HCT116 (cell line): ENCODE measurements at regions not wholly inside any gene's neighbourhood (a gene's known extent, or its start where the extent isn't known, plus 50 kb on each side); places are given as distances from the start of the nearest gene placed in this dataset.

Experiments used
- ATAC-seq: fragments of 200-7000 bp; cut with Tn5 transposase; 2 replicates; pipeline ENCODE4 v1.9.1; 2020; ENCODE audit warnings: mild to moderate bottlenecking, moderate library complexity
- BruUV-seq: library from RNA; stranded (reverse); fragments of 400-500 nt; replicated peaks from 2 replicates; lab custom pipeline; 2021; lab: Mats Ljungman, UMichigan
- CTCF ChIA-PET: fragments of 300-600 bp; sonication (Branson Sonifier 250); formaldehyde crosslinking; loops from one replicate; lab custom pipeline; 2021; ENCODE audit warnings: antibody characterized with exemption; lab: Charles Lee
- POLR2A ChIA-PET: fragments of 300-600, 350-600 bp; sonication (Branson Sonifier 250); formaldehyde crosslinking; loops from one replicate; lab custom pipeline; 2021; ENCODE audit warnings: antibody characterized with exemption; lab: Charles Lee
- RAD21 ChIA-PET, 2 experiments: fragments of 300-600 bp; sonication (Branson Sonifier 250); formaldehyde crosslinking; loops; one replicate each; lab custom pipeline; 2023; ENCODE audit warnings: low total read pairs in 2 of 2; ENCODE audit not compliant: uncharacterized antibody in 2 of 2, unreplicated experiment in 2 of 2, low non-redundant PET in 1 of 2; lab: Charles Lee
- DNase-seq: peaks from one replicate; pipeline ENCODE4 v3.0.0-alpha.2; 2010; ENCODE audit warnings: low read depth, low spot score
- H2AFZ ChIP-seq: fragments of 200-600 bp; shearing (Covaris generic), sonication (generic); 2 replicates; pipeline ENCODE4 v1.6.1; 2017; ENCODE audit warnings: low read depth, mixed run types, mixed read lengths, antibody characterized with exemption, low read length; ENCODE audit not compliant: poor library complexity, severe bottlenecking
- H3K27ac ChIP-seq: 2 replicates; pipeline ENCODE4 v1.5.1; 2012; ENCODE audit warnings: low read depth, low read length
- H3K27me3 ChIP-seq: fragments of 200-600 bp; sonication (generic); 2 replicates; pipeline ENCODE4 v1.6.1; 2016; ENCODE audit warnings: mixed run types, low read length, mixed read lengths; ENCODE audit not compliant: insufficient read depth
- H3K36me3 ChIP-seq, 2 experiments: fragments of 200-500 bp in 1 of 2; fragments of 200-600 bp in 1 of 2; sonication (Bioruptor generic) in 1 of 2; sonication (generic) in 1 of 2; 2 replicates each; pipeline versions ENCODE4 v1.5.1 to v1.6.1; 2014 to 2016; ENCODE audit warnings: low read length in 2 of 2, inconsistent platforms in 1 of 2, mixed read lengths in 1 of 2, mixed run types in 1 of 2; ENCODE audit not compliant: insufficient read depth in 2 of 2, control insufficient read depth in 1 of 2
- H3K4me1 ChIP-seq, 2 experiments: fragments of 200-600 bp in 1 of 2; sonication (generic) in 1 of 2; 2 replicates each; pipeline versions ENCODE4 v1.5.1 to v1.6.1; 2012 to 2017; ENCODE audit warnings: low read length in 2 of 2, inconsistent platforms in 1 of 2, mild to moderate bottlenecking in 1 of 2, mixed read lengths in 1 of 2, mixed run types in 1 of 2, moderate library complexity in 1 of 2; ENCODE audit not compliant: insufficient read depth in 2 of 2, control insufficient read depth in 1 of 2
- H3K4me2 ChIP-seq: fragments of 200-600 bp; sonication (generic); 2 replicates; pipeline ENCODE4 v1.6.1; 2017; ENCODE audit warnings: mixed run types, low read length, mixed read lengths
- H3K4me3 ChIP-seq, 2 experiments: fragments of 200-600 bp in 1 of 2; sonication (generic) in 1 of 2; replicated peaks in 1 of 2; 2 replicates each; pipeline ENCODE4 v1.5.1; 2011 to 2016; ENCODE audit warnings: low read length in 2 of 2, control low read depth in 1 of 2, low read depth in 1 of 2, mild to moderate bottlenecking in 1 of 2, mixed read lengths in 1 of 2, mixed run types in 1 of 2
- H3K79me2 ChIP-seq: fragments of 200-600 bp; sonication (generic); 2 replicates; pipeline ENCODE4 v1.6.1; 2017; ENCODE audit warnings: mild to moderate bottlenecking, mixed run types, low read length, moderate library complexity, mixed read lengths; ENCODE audit not compliant: insufficient read depth
- H3K9ac ChIP-seq: fragments of 200-600 bp; sonication (generic); 2 replicates; pipeline ENCODE4 v1.6.1; 2016; ENCODE audit warnings: low read length, mixed read lengths
- H3K9me2 ChIP-seq: fragments of 200-600 bp; sonication (generic), shearing (Covaris generic); 2 replicates; pipeline ENCODE4 v1.6.1; 2017; ENCODE audit warnings: mixed run types, mild to moderate bottlenecking, moderate library complexity; ENCODE audit not compliant: insufficient read depth
- H3K9me3 ChIP-seq, 2 experiments: fragments of 200-500 bp in 1 of 2; fragments of 200-600 bp in 1 of 2; sonication (Bioruptor generic) in 1 of 2; sonication (generic) in 1 of 2; 2 replicates each; pipeline ENCODE4 v1.6.1; 2014 to 2017; ENCODE audit warnings: low read length in 2 of 2, mixed read lengths in 2 of 2, inconsistent platforms in 1 of 2, low read depth in 1 of 2, mild to moderate bottlenecking in 1 of 2, mixed run types in 1 of 2, moderate library complexity in 1 of 2; ENCODE audit not compliant: control insufficient read depth in 1 of 2, insufficient read depth in 1 of 2
- H4K20me1 ChIP-seq: fragments of 200-600 bp; sonication (generic), shearing (Covaris generic); 2 replicates; pipeline ENCODE4 v1.6.1; 2017; ENCODE audit warnings: mixed run types, mild to moderate bottlenecking, moderate library complexity; ENCODE audit not compliant: insufficient read depth
- ATF3 ChIP-seq: IDR thresholded peaks from 2 replicates; pipeline ENCODE4 v1.6.1; 2012
- CBX3 ChIP-seq: IDR thresholded peaks from 2 replicates; pipeline ENCODE4 v1.6.1; 2012; ENCODE audit warnings: low read depth
- CEBPB ChIP-seq: IDR thresholded peaks from 2 replicates; pipeline ENCODE4 v1.6.1; 2012; ENCODE audit warnings: low read depth
- ELF1 ChIP-seq: IDR thresholded peaks from 2 replicates; pipeline ENCODE4 v1.6.1; 2012; ENCODE audit warnings: low read depth, borderline replicate concordance
- EZH2 ChIP-seq: fragments of 200-600 bp; sonication (generic); IDR thresholded peaks from 2 replicates; pipeline ENCODE4 v1.6.1; 2017; ENCODE audit warnings: antibody characterized with exemption, mixed run types
- FOSL1 ChIP-seq: IDR thresholded peaks from 2 replicates; pipeline ENCODE4 v1.6.1; 2012; ENCODE audit warnings: low read depth
- JUND ChIP-seq: IDR thresholded peaks from 2 replicates; pipeline ENCODE4 v1.6.1; 2012
- POLR2AphosphoS5 ChIP-seq: IDR thresholded peaks from 2 replicates; pipeline ENCODE4 v1.6.1; 2011; ENCODE audit warnings: mild to moderate bottlenecking, low read depth, low read length, moderate library complexity
- REST ChIP-seq: IDR thresholded peaks from 2 replicates; pipeline ENCODE4 v1.6.1; 2012; ENCODE audit warnings: low read depth
- SIN3A ChIP-seq: IDR thresholded peaks from 2 replicates; pipeline ENCODE4 v1.6.1; 2012; ENCODE audit warnings: low read depth
- SP1 ChIP-seq: IDR thresholded peaks from 2 replicates; pipeline ENCODE4 v1.6.1; 2012; ENCODE audit warnings: low read depth
- SRF ChIP-seq: IDR thresholded peaks from 2 replicates; pipeline ENCODE4 v1.6.1; 2012; ENCODE audit warnings: low read depth
- TCF7L2 ChIP-seq: IDR thresholded peaks from 2 replicates; pipeline ENCODE4 v1.7.0; 2011; ENCODE audit warnings: borderline replicate concordance, inconsistent platforms; ENCODE audit not compliant: insufficient read depth, insufficient read length; ENCODE audit errors: extremely low read depth
- ZBTB33 ChIP-seq: IDR thresholded peaks from 2 replicates; pipeline ENCODE4 v1.6.1; 2011; ENCODE audit warnings: mild to moderate bottlenecking, low read length, moderate library complexity; ENCODE audit not compliant: insufficient replicate concordance; ENCODE audit errors: extremely low read depth
- ZNF274 ChIP-seq: fragments of 200-500 bp; sonication (Bioruptor generic); IDR thresholded peaks from 2 replicates; pipeline ENCODE4 v1.6.1; 2014; ENCODE audit warnings: mild to moderate bottlenecking, low read depth, low read length, inconsistent platforms
- intact Hi-C: fragments of 100-400 bp; cut with micrococcal nuclease; formaldehyde crosslinking; loops from 2 replicates; pipeline ENCODE4 v1.10.0; 2022

- Histone ChIP-seq H3K36me3 (no peaks in the 10 kb centered on the region), H3K9me2 (no peaks in the 10 kb centered on the region), H3K4me2 (no peak overlapping the region), H3K27me3 (no peaks in the 10 kb centered on the region), H3K79me2 (no peaks in the 10 kb centered on the region), H3K4me3 (no peak overlapping the region), H3K9me3 (peaks cover 3 to 23% of the 10 kb centered on the region in 2 experiments; a peak in 3 of 4 replicates), H2AFZ (no peak overlapping the region), H4K20me1 (no peaks in the 10 kb centered on the region), H3K9ac (no peak overlapping the region), H3K4me1 (no peaks in the 10 kb centered on the region), H3K27ac (no peak overlapping the region)
- CTCF ChIA-PET = no interaction called here
- POLR2A ChIA-PET = no interaction called here
- RAD21 ChIA-PET = no interaction called here
- intact Hi-C loops = no loop called here
- DNase-seq = no peak
- ATAC-seq = no peak
- TF ChIP-seq SRF = no peak
- TF ChIP-seq EZH2 = no peak
- no peak for TF ChIP-seq ATF3
- no peak for TF ChIP-seq TCF7L2
- no peak for TF ChIP-seq SP1
- no peak for TF ChIP-seq CEBPB
- TF ChIP-seq ZBTB33 = no peak
- no peak for TF ChIP-seq ELF1
- TF ChIP-seq REST = no peak
- no peak for TF ChIP-seq JUND
- no peak for TF ChIP-seq SIN3A
- TF ChIP-seq CBX3 = no peak
- TF ChIP-seq ZNF274 = no peak
- no peak for TF ChIP-seq POLR2AphosphoS5
- TF ChIP-seq FOSL1 = no peak
- BruUV-seq = no TSS peak
Observed at GRCh38 chr10:55051515-55051914, 250.5 kb upstream of the PCDH15 start.
